ENCODE measurements at regions not wholly inside any gene's neighbourhood (a gene's known extent, or its start where the extent isn't known, plus 50 kb on each side); places are given as distances from the start of the nearest gene placed in this dataset.

GRCh38 chr5:23825196-23825595, 317.8 kb downstream of the PRDM9 start:
- TF ChIP-seq CTCF (IDR thresholded peaks at IDR 0.05) (no peak), POLR2A (IDR thresholded peaks at IDR 0.05) (no peak)
